GM12872 (cell line): ENCODE measurements at regions not wholly inside any gene's neighbourhood (a gene's known extent, or its start where the extent isn't known, plus 50 kb on each side); places are given as distances from the start of the nearest gene placed in this dataset.

Source experiments
- TF ChIP-seq, protein P1 (sequence below): IDR thresholded peaks from 3 replicates; pipeline ENCODE4 v1.5.1; 2011; ENCODE audit warnings: low read depth, mild to moderate bottlenecking, low read length, moderate library complexity; ENCODE audit not compliant: insufficient read depth

GRCh38 chr20:61066526-61066925, 185.5 kb upstream of the CDH4 start:
- TF ChIP-seq, protein P1, sequence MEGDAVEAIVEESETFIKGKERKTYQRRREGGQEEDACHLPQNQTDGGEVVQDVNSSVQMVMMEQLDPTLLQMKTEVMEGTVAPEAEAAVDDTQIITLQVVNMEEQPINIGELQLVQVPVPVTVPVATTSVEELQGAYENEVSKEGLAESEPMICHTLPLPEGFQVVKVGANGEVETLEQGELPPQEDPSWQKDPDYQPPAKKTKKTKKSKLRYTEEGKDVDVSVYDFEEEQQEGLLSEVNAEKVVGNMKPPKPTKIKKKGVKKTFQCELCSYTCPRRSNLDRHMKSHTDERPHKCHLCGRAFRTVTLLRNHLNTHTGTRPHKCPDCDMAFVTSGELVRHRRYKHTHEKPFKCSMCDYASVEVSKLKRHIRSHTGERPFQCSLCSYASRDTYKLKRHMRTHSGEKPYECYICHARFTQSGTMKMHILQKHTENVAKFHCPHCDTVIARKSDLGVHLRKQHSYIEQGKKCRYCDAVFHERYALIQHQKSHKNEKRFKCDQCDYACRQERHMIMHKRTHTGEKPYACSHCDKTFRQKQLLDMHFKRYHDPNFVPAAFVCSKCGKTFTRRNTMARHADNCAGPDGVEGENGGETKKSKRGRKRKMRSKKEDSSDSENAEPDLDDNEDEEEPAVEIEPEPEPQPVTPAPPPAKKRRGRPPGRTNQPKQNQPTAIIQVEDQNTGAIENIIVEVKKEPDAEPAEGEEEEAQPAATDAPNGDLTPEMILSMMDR = no peak

GRCh38 chr20:61067221-61067620, 184.8 kb upstream of the CDH4 start:
- TF ChIP-seq, protein P1 = no peak

DNA sequence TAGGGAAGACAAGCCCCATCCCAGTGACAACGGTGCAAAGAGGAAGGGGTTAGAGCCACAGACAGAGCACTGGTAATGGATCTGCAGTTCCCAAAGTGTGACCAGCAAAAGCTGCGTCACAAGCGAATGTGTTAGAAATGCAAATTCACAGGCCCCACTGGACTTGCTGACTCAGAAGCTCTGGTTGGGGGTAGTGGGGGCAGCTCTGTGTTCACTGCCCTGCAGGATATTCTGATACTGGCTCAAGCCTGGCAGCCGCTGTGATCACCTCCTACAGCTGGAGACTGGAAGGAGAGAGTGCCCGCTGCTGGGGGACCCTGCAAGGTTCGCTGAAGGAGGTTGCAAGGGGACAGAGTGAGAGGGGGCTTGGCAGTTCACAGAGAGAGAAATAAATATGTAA, 179.7 kb upstream of the CDH4 start:
- TF ChIP-seq, protein P1 = no peak

GRCh38 chr20:61073376-61073775, 178.7 kb upstream of the CDH4 start:
- TF ChIP-seq, protein P1 = no peak

DNA sequence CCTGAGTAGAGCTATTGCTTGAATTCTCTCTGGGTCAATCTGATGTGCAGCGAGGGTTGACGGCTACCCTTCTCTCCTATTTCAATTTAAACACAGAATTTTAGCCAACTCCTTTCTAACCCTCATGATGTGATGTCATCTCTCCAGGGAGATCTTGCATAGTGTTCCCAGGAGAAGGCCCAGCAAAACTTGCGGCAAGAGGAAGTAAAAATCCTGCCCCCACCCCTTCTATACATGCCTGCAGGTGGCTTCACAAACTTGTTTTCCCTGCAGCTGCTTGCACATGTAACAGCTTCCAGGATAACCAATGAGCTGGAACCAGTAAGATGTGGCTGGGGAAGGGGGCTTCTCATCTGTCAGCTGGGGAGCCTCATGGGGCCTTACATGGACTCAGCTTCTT, 169.3 kb upstream of the CDH4 start:
- TF ChIP-seq, protein P1 = no peak

GRCh38 chr20:61083431-61083830, 168.6 kb upstream of the CDH4 start:
- TF ChIP-seq, protein P1 = no peak

GRCh38 chr20:61086031-61086430, 166.0 kb upstream of the CDH4 start:
- TF ChIP-seq, protein P1 = no peak

DNA sequence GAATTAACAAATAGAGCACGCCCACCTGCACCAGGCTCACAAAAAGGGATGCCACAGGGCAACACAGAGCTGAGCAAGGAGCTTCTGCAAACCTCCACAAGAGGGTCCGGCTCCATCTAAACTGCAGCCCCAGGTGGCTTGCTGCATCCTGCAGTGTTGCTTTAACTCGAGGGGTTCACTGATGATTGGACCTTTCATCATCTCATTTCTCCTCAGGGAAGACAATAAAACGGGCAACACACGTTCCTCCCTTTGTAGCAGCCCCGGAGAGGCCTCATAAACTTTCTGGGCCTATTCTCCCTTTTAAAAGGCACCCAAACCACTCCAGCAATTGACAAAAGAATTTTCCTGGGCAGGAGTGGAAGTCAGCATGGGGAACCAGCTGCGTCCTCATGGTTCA, 161.5 kb upstream of the CDH4 start:
- TF ChIP-seq, protein P1 = no peak
